HG02642 (cell line): ENCODE measurements at regions not wholly inside any gene's neighbourhood (a gene's known extent, or its start where the extent isn't known, plus 50 kb on each side); places are given as distances from the start of the nearest gene placed in this dataset.
"Not testable (repeated sequence)": the region's sequence is repeated elsewhere in the genome, so short reads cannot be mapped to it uniquely, and the experiment has no call there.

ENCODE experiments used
- ATAC-seq: cut with Tn5 transposase; IDR thresholded peaks from one replicate; pipeline ENCODE4 v1.9.1; 2021; ENCODE audit warnings: mild to moderate bottlenecking; ENCODE audit not compliant: unreplicated experiment, poor library complexity

- ATAC-seq, result no peak
Measured at GRCh38 chr1:79255421-79255820, 248.9 kb upstream of the ADGRL4 start.

DNA sequence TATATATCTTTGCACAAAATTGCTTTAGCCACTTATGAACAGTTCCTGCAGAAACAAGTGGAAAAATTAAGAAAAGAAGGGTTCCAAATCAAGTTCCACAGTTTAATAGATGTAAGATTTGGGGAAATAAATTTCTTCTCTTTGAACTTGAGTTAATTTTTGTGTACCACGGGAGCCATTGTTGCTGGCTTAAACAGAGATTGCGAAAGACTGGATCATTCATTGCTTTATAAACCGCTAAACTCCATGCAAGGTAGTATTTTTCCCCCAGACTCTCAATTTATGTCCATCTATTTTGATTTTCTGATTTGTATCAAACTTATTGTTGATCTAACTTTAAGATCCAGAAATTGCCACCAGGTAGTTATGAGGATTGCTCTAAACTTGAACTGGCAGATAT, 246.1 kb upstream of the ADGRL4 start:
- ATAC-seq, result no peak

GRCh38 chr1:79239840-79240239, 233.3 kb upstream of the ADGRL4 start:
- no peak for ATAC-seq

GRCh38 chr1:79235301-79236002, 228.9 kb upstream of the ADGRL4 start:
- no peak for ATAC-seq

DNA sequence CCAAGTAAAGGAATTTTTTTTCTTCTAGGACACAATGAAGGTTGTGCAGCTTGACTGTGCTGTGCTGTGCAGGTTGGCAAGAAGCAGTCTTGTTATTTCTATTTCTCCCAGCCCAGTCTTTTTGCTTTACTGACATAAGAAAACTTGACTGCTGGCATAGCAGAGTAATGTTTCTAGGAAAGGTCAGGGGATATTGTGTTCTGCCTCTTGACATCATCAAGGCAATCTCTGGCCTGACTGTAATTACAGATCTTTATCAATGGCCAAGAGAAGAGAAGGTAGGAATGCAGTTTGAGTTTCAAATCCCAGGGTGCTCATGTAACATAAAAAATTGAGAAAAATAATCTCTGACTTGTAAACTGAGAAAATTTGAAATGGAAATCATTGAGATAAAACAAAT, 226.3 kb upstream of the ADGRL4 start:
- ATAC-seq, result no peak

- not testable (repeated sequence) for ATAC-seq
Measured at GRCh38 chr1:79230751-79231150, 224.2 kb upstream of the ADGRL4 start.

DNA sequence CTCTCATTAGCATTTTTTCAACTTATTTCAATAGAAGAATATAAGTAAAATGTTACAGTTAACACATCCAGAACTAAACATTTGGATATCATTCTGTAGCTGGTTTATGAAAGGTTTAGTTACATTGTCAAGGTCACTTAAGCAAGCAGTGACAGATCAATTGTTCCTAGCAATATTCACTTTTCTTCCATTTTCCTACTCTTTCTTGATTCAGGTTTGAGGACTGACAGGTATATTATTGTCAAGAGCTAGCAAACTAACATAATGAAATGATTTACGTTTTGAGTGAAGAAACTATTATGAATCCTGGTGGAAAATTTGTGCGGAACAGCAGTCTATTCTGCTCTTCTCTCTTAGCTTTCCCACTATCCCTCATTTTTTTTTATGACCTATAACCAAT, 220.4 kb upstream of the ADGRL4 start:
- no peak for ATAC-seq

- ATAC-seq, result no peak
Measured at GRCh38 chr1:79224537-79224936, 218.0 kb upstream of the ADGRL4 start.

DNA sequence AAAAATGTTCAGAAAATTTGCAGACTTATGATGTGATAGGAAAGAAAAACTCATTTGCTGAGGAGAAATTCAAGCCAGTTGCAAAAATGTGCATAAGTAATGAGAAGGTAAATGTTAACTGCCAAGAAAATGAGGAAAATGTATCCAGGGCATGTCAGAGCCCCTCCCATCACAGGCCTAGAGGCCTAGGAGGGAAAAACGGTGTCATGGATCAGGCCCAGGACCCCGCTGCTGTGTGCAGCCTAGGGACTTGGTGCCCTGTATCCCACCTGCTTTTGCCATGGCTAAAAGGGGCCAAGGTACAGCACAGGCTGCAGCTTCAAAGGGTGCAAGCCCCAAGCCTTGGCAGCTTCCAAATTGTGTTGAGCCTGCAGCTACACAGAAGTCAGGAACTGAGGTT, 214.0 kb upstream of the ADGRL4 start:
- no peak for ATAC-seq

DNA sequence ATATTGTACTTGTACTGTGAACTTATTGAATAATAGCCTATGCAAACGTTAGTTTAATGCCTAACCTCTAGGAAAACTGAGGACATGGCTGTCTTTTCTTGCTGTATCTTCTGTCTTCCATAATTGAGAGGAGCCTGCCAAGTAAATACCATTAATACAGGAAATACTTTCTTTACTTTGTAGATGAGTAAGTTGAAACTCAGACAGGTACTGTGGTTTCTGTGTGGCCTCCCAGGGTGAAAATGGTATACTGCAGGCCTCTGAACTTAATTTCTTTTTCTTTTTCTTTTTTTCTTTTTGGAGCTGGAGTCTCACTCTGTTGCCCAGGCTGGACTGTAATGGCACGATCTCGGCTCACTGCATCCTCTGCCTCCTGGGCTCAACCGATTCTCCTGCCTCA, 208.8 kb upstream of the ADGRL4 start:
- no peak for ATAC-seq

DNA sequence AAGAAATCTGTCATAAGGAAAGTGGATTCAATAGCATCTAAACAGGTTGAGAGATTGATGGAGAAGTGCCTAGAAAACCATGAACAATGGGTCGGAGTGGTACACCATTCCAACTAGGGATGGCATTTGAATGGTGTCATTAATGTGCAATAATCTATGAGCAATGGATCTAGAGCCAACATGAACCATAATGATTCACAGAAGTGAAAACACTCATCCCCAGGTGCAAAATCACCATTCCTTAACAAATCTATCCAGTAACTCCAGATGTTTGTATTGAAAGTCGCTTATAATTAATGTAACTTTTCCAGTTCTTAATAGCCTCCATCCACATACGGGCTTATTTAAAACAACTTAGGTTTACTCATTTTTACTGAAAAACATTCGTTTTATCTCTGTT, 201.3 kb upstream of the ADGRL4 start:
- ATAC-seq, result no peak

DNA sequence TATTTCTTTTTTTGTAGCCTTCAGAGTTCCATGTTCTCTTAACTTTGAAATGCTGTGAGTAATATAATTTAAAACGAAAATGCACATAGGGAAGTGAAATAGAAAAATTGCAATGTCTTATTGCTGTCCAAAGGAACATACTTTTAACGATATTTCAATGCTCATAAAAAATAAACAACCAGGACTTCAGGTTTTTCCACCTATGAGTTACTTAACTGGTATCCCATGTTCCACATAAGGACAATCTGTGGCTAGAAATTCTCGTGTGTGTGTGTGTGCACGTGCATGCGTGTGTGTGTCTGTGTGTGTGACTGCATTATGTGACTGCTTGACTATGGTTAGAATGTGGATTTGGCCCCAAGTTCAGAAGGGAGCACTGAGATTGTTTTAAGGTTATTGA, 200.8 kb upstream of the ADGRL4 start:
- no peak for ATAC-seq

- ATAC-seq, result no peak
Measured at GRCh38 chr1:79204779-79205479, 198.4 kb upstream of the ADGRL4 start.

DNA sequence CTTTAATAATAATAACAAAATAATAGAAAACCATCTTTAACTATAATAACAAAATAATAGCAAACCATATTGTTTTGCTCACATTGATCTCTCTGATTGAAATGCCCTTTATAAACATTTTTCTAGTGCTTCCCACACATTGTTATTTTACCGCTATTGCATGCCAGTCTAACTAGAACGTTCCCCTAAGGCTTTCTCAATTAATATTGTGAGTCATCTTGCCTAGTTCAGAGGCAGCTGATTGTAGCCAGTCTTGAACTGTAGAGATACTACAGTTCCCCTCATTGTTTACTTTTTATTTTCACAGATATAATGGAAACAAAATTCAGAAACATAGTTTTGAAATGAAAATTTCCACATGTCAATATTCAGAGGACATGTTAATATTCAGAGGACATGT, 192.3 kb upstream of the ADGRL4 start:
- no peak for ATAC-seq

- no peak for ATAC-seq
Measured at GRCh38 chr1:79197421-79197820, 190.9 kb upstream of the ADGRL4 start.

DNA sequence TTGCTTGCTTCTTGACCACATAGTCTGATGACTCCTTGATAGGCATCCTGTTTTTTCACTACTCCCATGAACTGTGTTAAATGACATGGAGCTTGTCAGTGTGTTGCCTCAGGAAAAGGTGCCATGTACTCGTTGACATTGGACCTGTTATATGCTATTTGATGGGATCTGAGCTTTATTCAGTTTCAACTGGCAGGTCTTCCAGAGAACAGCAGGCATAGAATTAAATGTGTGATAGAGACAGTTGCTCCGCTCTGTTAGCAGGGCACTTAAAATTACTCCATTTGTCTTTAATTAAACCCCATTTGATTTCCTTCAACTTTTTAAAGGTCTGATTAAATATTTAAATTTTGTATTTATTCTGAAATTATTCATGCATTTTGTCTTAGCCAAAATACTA, 189.7 kb upstream of the ADGRL4 start:
- ATAC-seq, result no peak

GRCh38 chr1:79193211-79194079, 186.9 kb upstream of the ADGRL4 start:
- peak; percentile 56 for ATAC-seq

GRCh38 chr1:79190074-79190473, 183.5 kb upstream of the ADGRL4 start:
- ATAC-seq, result peak; percentile 65

DNA sequence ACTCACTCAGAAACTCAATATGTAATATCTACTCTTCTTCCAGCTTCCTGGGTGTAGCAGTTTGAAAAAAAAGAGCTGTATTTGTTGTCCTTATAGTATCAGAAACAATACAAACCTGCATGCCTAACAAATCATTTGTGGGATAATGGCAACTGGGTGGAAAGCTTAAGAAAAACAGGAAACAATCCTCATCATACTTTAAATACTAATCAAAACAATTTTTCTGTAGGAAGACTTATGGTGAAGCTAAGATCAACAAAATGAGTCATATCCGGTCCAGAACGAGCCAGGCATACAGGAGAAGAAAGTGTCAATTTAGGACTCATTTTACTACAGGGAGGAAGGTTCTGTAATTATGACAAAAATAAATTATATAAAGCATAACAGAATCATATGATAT, 181.8 kb upstream of the ADGRL4 start:
- no peak for ATAC-seq

GRCh38 chr1:79186260-79186659, 179.7 kb upstream of the ADGRL4 start:
- no peak for ATAC-seq

DNA sequence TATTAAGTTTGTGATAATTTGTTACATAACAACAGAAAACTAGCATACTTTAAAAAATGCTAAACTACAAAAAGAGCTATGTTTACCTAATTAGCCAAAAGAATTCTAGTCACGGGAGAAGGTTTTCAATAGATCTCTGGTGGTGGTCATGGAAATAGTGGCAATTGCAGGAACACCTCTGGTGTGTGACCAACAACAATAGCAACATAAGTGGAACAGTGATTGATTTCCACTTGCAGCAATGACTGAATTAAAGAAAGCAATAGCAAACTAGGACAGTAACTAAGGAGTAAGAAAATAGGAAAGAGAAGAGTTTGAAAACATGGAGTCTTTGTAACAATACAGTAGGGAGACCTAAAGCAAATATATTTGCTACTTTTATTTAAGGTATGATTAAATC, 171.3 kb upstream of the ADGRL4 start:
- ATAC-seq, result no peak
